Spleen (tissue), 11 donors: ENCODE measurements at regions not wholly inside any gene's neighbourhood (a gene's known extent, or its start where the extent isn't known, plus 50 kb on each side); places are given as distances from the start of the nearest gene placed in this dataset.

Experiments used
- DNase-seq: peaks from one replicate; pipeline ENCODE4 v3.0.0-alpha.2; 2020
- H3K27ac ChIP-seq, 8 donors: fragments of 200-600 bp; sonication (generic) in 7 of 8; 1 replicate in 4 of 8; 2 replicates in 4 of 8; pipeline versions ENCODE4 v1.5.0 to v1.8.0; 2016 to 2021; ENCODE audit warnings: inconsistent platforms in 4 of 8, mild to moderate bottlenecking in 4 of 8, moderate library complexity in 1 of 8
- H3K27me3 ChIP-seq, 7 donors: fragments of 200-600 bp; sonication (generic) in 6 of 7; replicated peaks in 1 of 7; 1 replicate in 4 of 7; 2 replicates in 3 of 7; pipeline versions ENCODE4 v1.5.0 to v1.8.0; 2016 to 2021; ENCODE audit warnings: inconsistent platforms in 3 of 7, mild to moderate bottlenecking in 1 of 7
- H3K36me3 ChIP-seq, 6 donors: fragments of 200-600 bp; sonication (generic) in 5 of 6; 1 replicate in 4 of 6; 2 replicates in 2 of 6; pipeline versions ENCODE4 v1.5.0 to v1.8.0; 2016 to 2021; ENCODE audit warnings: inconsistent platforms in 2 of 6
- H3K4me1 ChIP-seq, 6 donors: fragments of 200-600 bp; sonication (generic) in 5 of 6; 1 replicate in 3 of 6; 2 replicates in 3 of 6; pipeline versions ENCODE4 v1.5.0 to v1.8.0; 2016 to 2021; ENCODE audit warnings: inconsistent platforms in 3 of 6
- H3K4me3 ChIP-seq, 8 donors: fragments of 200-600 bp; sonication (generic) in 7 of 8; 1 replicate in 4 of 8; 2 replicates in 4 of 8; pipeline versions ENCODE4 v1.5.0 to v1.8.0; 2016 to 2021; ENCODE audit warnings: inconsistent platforms in 4 of 8, mild to moderate bottlenecking in 4 of 8, moderate library complexity in 2 of 8
- H3K9me3 ChIP-seq, 8 donors: fragments of 200-600 bp; sonication (generic) in 7 of 8; 1 replicate in 4 of 8; 2 replicates in 4 of 8; pipeline versions ENCODE4 v1.5.0 to v1.8.0; 2016 to 2021; ENCODE audit warnings: inconsistent platforms in 4 of 8
- POLR2A ChIP-seq, 3 donors: fragments of 450-650 bp; IDR thresholded peaks; one replicate each; pipeline ENCODE4 v1.5.1; 2017; ENCODE audit warnings: antibody characterized with exemption in 3 of 3, mild to moderate bottlenecking in 1 of 3
- POLR2AphosphoS5 ChIP-seq, 3 donors: sonication (generic); formaldehyde crosslinking; IDR thresholded peaks; one replicate each; pipeline ENCODE4 v1.5.1; 2017; ENCODE audit warnings: antibody characterized with exemption in 3 of 3
- WGBS, 5 donors: extraction: QIAGEN DNeasy Blood & Tissue Kit in 3 of 5; methylation state at CpG; one replicate each; pipeline versions ENCODE4 v1.1.5 to v1.1.7; 2013 to 2018; 5-methylcytosine and 5-hydroxymethylcytosine counted together
- intact Hi-C: fragments of 100-400 bp; cut with DNase I; formaldehyde crosslinking; loops from one replicate; pipeline ENCODE4 v1.15.0; 2023; ENCODE audit warnings: low total_unique reads
- TF ChIP-seq, protein P1 (sequence below), 11 experiments: fragments of 200-600 bp in 7 of 11; fragments of 450-650 bp in 4 of 11; sonication (generic) in 4 of 11; IDR thresholded peaks in 8 of 11; conservative IDR thresholded peaks in 3 of 11; 1 replicate in 7 of 11; 2 replicates in 4 of 11; pipeline versions ENCODE4 v1.4.0 to v1.8.0; 2016 to 2021; ENCODE audit warnings: antibody characterized with exemption in 11 of 11, inconsistent platforms in 4 of 11, mild to moderate bottlenecking in 1 of 11
- donor health status: healthy with polysubstance abuse.
- donor health status: DM: no; HTN: no; CAD: no; lungs with moderate emphysema.
- donor health status: DM: no; HTN: no; CAD: no.
- donor health status: Bipolar disorder and iron deficiency.
- donor health status: healthy.
- donor health status: DM: no; HTN: no; CAD: no.
- donor health status: DM: yes; HTN: yes; CAD: no.

DNA sequence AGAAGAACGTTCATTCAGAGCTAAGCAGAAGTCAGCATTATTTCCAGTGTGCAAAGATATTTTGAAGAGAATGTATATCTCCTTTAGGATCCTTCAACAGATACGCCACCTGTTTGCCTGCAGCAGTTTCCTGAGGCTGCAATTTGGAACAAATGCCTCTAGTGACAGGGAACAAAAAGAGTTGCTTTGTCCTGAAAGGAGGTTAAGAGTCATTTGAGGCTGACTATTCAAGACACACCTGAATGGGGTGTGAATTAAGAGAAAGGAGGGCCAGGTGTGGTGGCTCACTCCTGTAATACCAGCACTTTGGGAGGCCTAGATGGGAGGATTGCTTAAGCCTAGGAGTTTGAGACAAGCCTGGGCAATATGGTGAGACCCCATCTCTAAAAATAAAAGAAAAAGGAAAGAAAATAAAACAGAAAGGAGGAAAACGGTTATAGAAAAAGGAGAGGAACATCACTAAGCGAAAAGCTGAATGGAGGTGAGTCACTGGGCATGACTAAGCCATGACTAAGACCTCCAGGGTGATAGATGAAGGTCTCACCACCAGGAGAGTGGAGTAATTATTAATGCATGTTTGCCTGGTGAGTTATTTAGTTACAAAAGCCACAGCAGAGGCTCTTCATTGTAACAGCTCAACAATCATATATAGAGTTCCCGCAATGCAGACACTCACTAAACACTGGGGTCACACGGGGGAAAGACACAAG, 255.2 kb upstream of the TNC start:
- TF ChIP-seq POLR2AphosphoS5 (IDR thresholded peaks at IDR 0.05) (no peak), POLR2A (IDR thresholded peaks at IDR 0.05) (no peak)
- TF ChIP-seq, protein P1, sequence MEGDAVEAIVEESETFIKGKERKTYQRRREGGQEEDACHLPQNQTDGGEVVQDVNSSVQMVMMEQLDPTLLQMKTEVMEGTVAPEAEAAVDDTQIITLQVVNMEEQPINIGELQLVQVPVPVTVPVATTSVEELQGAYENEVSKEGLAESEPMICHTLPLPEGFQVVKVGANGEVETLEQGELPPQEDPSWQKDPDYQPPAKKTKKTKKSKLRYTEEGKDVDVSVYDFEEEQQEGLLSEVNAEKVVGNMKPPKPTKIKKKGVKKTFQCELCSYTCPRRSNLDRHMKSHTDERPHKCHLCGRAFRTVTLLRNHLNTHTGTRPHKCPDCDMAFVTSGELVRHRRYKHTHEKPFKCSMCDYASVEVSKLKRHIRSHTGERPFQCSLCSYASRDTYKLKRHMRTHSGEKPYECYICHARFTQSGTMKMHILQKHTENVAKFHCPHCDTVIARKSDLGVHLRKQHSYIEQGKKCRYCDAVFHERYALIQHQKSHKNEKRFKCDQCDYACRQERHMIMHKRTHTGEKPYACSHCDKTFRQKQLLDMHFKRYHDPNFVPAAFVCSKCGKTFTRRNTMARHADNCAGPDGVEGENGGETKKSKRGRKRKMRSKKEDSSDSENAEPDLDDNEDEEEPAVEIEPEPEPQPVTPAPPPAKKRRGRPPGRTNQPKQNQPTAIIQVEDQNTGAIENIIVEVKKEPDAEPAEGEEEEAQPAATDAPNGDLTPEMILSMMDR (IDR thresholded peaks at IDR 0.05 in 8 of 11, conservative IDR thresholded peaks at IDR 0.05 in 3 of 11): no peak
- H3K27me3 ChIP-seq: no peaks in the 10 kb centered on the region
- no peak for DNase-seq
- H3K9me3 ChIP-seq: peaks cover 0 to 7% (median 0%) of the 10 kb centered on the region in 8 donors
- 72 to 91% (median 75%) methylated on average over 6 of the region's 6 CpGs for WGBS, 5 donors
- peaks cover 0 to 6% (median under 1%) of the 10 kb centered on the region in 6 donors for H3K4me1 ChIP-seq
- H3K4me3 ChIP-seq: no peak overlapping the region
- H3K36me3 ChIP-seq: no peaks in the 10 kb centered on the region
- H3K27ac ChIP-seq: no peak overlapping the region
- intact Hi-C loops: no loop called here

DNA sequence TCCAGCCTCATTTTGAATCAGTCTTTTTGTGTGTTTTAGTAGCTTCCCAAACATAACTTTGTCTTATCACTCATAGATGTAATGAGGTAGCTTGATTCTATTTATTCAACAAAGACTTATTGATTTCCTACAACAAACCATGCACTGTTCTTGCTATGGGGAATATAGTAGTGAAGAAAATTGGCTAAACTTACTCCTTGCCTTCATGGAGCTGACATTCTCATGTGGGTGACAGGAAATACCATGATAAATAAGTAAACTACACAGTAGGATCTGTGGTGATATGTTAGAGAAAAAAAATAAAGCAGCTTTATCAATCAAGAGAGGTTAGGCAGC, 255.7 kb upstream of the TNC start:
- Histone ChIP-seq H3K27me3 (no peaks in the 10 kb centered on the region), H3K4me3 (no peak overlapping the region), H3K36me3 (no peaks in the 10 kb centered on the region), H3K9me3 (peaks cover 0 to 7% (median 0%) of the 10 kb centered on the region in 8 donors), H3K4me1 (peaks cover 0 to under 1% (median 0%) of the 10 kb centered on the region in 6 donors), H3K27ac (no peak overlapping the region)
- TF ChIP-seq, protein P1 (IDR thresholded peaks at IDR 0.05 in 8 of 11, conservative IDR thresholded peaks at IDR 0.05 in 3 of 11): no peak
- TF ChIP-seq POLR2AphosphoS5 (IDR thresholded peaks at IDR 0.05): no peak
- TF ChIP-seq POLR2A (IDR thresholded peaks at IDR 0.05): no peak
- no peak for DNase-seq
- intact Hi-C loops: no loop called here

DNA sequence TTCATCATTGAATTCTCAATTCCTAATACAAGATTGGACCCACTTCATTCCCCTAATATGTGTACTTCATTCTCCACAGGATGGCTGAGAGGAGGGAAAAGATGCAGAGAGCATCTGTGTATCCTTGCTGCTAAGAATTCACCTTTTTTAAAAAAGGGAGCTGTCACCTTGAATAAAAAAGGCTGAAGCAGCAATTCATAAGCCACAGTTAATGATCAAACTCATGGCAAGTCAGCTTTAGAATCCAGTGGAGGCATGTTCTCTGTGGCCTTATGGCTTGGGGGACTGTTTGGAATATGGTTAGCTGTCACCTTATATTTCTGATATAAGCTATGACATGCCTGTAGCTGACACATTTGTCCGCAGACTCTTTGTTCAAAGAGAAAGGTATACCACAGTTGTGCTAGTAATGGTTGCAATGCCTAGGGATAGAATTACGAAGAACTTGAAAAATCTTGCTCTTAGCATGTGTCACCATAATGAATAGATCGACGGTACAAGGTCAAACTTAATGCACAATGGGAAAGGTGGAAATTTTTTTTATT, 256.8 kb upstream of the TNC start:
- H3K4me1 ChIP-seq: no peaks in the 10 kb centered on the region
- H3K27me3 ChIP-seq: no peaks in the 10 kb centered on the region
- WGBS, 5 donors: 86 to 91% (median 89%) methylated on average over 4 of the region's 4 CpGs
- no peaks in the 10 kb centered on the region for H3K36me3 ChIP-seq
- DNase-seq: no peak
- intact Hi-C loops: no loop called here
- no peak overlapping the region for H3K27ac ChIP-seq
- TF ChIP-seq, protein P1 (IDR thresholded peaks at IDR 0.05 in 8 of 11, conservative IDR thresholded peaks at IDR 0.05 in 3 of 11): no peak
- TF ChIP-seq POLR2A (IDR thresholded peaks at IDR 0.05) (no peak), POLR2AphosphoS5 (IDR thresholded peaks at IDR 0.05) (no peak)
- H3K9me3 ChIP-seq: peaks cover 0 to 7% (median 0%) of the 10 kb centered on the region in 8 donors
- no peak overlapping the region for H3K4me3 ChIP-seq

DNA sequence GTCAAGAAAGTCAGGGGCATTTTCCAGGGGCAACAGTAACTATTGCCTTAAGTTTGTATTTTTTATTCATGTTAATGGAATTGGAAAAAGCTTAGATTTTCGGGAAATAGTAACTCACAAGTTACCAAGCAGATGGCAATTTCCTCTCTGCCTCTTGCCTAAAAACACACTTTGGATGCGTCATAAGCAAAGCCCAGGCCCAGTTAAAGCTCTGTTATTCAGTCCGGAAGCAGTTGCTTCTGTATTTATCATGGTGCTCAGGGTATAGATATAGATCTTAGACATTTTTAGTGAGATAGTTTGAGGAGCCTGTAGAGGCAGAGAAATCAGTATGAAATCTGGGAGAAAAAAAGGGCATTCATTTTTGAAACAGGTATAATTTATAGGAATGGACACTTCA, 260.3 kb upstream of the TNC start:
- Histone ChIP-seq H3K27ac (no peak overlapping the region), H3K4me3 (no peak overlapping the region), H3K4me1 (no peaks in the 10 kb centered on the region), H3K27me3 (no peaks in the 10 kb centered on the region), H3K9me3 (peaks cover 0 to 20% (median 15%) of the 10 kb centered on the region in 8 donors), H3K36me3 (no peaks in the 10 kb centered on the region)
- no peak for DNase-seq
- intact Hi-C loops: no loop called here
- WGBS, 5 donors: 87 to 97% (median 93%) methylated on average over 3 of the region's 3 CpGs
- TF ChIP-seq, protein P1 (IDR thresholded peaks at IDR 0.05 in 8 of 11, conservative IDR thresholded peaks at IDR 0.05 in 3 of 11): no peak
- TF ChIP-seq POLR2A (IDR thresholded peaks at IDR 0.05) (no peak), POLR2AphosphoS5 (IDR thresholded peaks at IDR 0.05) (no peak)
